GM19324 (cell line): ENCODE measurements at regions not wholly inside any gene's neighbourhood (a gene's known extent, or its start where the extent isn't known, plus 50 kb on each side); places are given as distances from the start of the nearest gene placed in this dataset.

Experiments used
- ATAC-seq: cut with Tn5 transposase; IDR thresholded peaks from one replicate; pipeline ENCODE4 v1.9.1; 2021; ENCODE audit warnings: mild to moderate bottlenecking, moderate library complexity; ENCODE audit not compliant: unreplicated experiment, low FRiP score

DNA sequence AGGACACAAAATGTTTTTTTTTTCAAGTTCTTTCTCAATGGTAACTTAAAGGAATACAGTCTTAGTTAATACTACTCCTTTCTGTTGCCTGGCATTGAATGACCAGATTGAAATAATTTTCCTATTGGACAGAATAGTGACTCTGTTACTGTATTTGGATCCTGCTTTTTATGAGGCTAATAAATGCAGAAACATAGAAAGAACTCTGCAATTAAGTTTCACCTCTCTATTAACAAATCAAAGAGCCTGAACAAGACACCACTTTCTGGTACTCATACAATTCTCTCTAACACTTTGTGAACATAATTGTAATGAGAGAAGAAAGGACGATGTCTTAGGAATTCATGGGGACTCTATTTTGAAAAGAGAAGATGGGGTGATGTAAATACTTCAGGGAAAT lies 308.4 kb upstream of the ROBO2 start:
- ATAC-seq = no peak

DNA sequence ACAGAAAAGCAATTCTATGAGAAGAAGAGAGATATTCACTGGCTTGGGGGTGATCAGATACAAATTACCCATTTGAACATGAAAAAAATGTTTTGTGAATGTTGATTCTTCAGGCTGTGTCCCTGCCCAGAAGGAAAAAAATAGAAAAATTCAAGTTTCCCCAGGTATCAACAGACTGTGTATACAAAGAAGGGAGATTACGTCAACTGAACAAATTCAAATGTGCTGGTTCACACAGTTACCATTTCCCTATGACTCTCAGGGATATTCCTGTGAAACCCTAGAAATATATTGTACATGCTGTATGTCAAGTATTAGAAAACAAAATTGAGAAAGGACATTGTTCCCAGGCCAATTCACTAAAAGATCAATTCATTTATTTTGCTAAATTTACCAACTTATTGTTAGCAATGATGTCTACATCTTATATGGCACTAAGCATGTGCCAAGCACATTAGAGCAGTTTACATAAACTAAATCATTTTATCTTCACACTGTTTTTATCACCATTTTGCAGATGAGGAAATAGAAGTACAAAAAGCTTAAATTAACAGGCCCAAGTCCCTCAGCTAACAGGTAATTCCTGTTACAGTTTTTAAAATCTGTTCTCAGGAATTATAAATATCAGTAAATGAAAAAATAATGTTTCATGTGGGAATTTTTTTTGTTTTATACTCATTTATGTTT lies 306.7 kb upstream of the ROBO2 start:
- no peak for ATAC-seq

DNA sequence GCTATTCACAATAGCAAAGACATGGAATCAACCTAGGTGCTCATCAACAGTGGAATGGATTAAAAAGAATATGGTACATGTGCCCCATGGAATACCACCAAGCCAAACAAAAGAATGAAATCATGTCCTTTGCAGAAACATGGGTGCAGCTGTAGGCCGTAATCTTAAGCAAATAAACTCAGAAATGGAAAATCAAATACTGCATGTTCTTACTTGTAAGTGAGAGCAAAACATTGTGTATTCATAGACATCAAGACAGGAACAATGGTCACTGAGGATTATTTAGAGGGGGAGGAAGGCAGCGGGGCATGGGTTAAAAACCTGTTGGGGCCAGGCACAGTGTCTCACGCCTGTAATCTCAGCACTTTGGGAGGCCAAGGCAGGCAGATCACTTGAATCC lies 304.7 kb upstream of the ROBO2 start:
- no peak for ATAC-seq

- ATAC-seq = no peak
Observed at GRCh38 chr3:76753599-76753998, 286.3 kb upstream of the ROBO2 start.

DNA sequence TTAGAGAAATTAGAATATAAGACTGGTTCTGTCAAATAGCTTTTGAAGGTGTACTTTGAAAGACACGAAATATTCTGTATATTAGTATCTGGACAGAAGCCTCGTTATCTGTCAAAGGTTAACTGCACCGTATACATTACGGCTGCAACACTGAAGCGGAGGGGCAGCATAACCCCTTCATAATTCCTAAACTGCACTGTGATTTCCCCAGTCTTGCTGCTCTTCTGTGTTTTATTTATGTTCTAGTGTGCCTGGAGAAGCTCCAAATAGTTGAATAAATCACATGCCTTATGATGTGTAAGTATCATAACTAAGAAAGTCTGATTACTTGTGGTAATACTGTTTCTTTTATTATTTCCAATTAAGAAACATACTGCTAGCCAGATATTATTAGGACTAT lies 285.7 kb upstream of the ROBO2 start:
- no peak for ATAC-seq

DNA sequence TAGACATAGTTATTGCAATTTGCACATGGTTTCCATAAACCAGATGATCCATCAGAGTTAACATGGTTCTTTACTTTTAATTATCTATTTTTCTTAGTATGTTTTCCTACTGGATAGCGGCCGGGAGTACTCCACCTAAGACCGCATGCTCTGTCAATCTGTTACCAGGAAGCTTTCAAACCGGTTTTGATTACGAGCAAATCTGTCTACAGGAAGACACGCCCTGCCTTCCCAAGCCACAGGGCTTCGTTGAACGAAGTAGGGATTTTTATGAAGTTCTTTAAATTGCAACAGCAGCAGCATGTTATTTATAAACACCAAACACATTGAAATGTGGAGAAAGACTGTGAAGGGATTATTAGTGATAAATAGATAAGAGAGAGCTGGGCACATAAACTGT lies 283.3 kb upstream of the ROBO2 start:
- ATAC-seq = no peak

- no peak for ATAC-seq
Observed at GRCh38 chr3:76760336-76760735, 279.6 kb upstream of the ROBO2 start.

DNA sequence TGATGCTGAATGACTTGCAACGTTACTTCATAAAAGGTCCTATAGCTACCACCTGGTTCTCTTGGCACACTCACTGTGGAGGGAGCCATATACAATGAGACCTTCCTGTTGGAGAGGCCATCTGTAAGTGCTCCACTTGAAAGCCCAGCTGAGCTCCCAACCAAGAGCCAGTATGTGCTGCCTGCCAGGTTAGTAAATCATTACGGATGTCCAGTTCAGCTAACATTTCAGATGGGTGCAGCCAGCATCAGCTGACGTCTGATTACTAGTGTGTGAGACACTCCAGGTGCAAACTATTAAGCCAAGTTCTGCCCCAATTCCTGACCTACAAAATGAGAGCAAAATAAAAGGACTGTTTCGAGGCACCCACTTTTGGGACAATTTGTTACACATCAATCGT lies 274.4 kb upstream of the ROBO2 start:
- ATAC-seq = no peak

GRCh38 chr3:76768912-76769311 lies 271.0 kb upstream of the ROBO2 start:
- ATAC-seq = no peak

GRCh38 chr3:76776927-76777326 lies 263.0 kb upstream of the ROBO2 start:
- ATAC-seq = no peak

GRCh38 chr3:76788206-76788605 lies 251.7 kb upstream of the ROBO2 start:
- no peak for ATAC-seq

GRCh38 chr3:76789237-76789636 lies 250.7 kb upstream of the ROBO2 start:
- no peak for ATAC-seq

DNA sequence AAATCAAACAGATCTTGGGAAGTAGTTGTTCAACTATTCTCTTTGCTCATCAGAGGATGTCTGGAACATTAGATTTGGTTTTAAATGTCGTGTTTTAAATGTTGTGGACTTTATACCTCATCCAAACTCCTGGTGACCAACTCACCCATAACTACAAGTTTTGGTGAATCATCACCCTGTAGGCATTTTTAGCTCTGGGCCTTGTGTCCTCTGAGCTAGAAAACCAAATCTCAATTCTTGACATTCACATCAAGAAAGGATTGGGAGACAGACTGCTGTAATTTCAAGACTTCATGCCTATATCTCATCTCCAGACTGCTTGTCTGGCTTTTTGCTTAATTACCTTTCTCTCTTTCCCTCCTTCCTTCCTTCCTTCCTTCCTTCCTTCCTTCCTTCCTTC lies 228.5 kb upstream of the ROBO2 start:
- no peak for ATAC-seq

DNA sequence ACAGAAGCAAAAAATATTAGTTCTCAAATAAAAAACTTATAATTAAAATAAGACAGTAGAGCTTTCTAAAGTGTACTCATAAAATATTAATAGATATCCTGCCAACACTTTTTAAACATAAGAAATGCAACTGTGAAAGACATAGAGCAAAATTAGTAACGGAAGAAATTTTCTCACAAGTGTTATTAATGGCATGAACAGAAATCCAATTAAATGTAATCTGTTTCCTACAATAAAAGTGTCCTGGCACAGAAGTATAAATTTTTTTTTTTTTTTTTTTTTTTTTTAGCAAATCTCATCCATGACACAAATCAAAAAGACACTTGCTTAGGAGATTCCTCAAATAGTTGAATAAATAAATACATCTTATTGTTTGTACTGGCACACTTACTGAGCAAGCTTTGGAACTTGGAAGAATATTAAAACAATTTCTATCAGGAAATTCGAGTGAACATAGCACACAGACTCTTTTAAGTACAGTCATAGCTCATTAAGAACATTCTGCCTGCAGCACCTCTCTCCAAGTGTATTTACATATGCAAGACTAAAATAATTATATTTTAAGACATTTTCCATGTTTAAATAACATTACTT lies 227.2 kb upstream of the ROBO2 start:
- ATAC-seq = no peak

DNA sequence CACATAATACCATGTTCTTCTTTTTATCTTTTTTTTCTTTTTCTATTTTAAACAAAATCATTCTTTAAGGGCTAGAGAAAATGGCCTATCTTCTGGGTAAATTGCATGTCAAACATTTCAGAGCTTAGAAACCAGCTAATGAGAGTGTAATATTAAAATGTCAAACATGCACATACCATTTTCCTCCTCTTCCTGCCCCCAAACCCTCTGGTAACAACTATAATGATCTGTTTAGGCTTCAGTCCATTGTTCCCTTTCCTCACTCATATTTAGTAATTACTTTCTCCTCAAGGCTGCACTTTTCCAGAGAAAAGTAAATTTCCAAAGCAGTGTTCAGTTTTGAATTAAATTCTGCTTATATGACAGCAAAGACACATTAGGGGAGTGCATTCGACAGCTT lies 224.3 kb upstream of the ROBO2 start:
- ATAC-seq = no peak

DNA sequence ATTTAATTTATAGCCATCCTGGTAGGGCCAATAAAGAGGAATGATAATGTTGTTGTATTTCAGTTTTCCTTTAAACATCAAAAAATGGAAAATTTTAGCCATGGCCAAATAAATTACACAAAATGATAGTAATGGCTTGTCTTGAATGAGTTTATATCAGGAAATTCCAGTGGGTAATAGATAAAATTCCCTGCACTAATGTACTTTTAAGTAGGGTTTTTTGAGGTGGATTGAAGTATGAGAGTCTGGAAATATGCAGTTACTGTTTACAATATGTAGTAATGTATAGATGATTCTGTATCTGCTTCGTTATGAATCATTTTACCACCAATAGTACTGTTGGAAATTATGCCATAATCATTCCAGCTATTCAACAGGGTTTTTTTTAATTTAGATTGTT lies 219.4 kb upstream of the ROBO2 start:
- ATAC-seq = no peak

GRCh38 chr3:76824658-76825240 lies 215.2 kb upstream of the ROBO2 start:
- ATAC-seq = no peak

- ATAC-seq = no peak
Observed at GRCh38 chr3:76826861-76827260, 213.0 kb upstream of the ROBO2 start.

- ATAC-seq = no peak
Observed at GRCh38 chr3:76827701-76828226, 212.1 kb upstream of the ROBO2 start.

- no peak for ATAC-seq
Observed at GRCh38 chr3:76834657-76835056, 205.2 kb upstream of the ROBO2 start.

DNA sequence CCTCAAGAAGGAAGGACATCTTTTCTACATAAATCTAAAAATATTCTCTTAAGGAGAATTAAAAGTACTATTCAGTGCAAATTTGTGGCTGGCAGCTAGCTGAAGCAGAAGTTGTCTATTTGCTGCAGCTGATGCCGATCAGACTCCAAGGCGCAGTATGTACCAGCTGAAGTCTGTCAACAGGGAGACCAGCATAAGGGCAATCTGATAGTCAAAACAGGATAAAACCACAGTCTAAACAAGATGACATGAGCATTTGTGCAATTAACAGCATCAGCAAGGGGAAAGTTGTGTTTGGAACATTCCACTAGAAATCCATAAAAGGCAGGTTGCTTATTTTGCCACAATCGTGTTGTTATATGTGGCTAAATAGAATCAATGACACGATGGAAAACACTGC lies 198.2 kb upstream of the ROBO2 start:
- ATAC-seq = no peak

DNA sequence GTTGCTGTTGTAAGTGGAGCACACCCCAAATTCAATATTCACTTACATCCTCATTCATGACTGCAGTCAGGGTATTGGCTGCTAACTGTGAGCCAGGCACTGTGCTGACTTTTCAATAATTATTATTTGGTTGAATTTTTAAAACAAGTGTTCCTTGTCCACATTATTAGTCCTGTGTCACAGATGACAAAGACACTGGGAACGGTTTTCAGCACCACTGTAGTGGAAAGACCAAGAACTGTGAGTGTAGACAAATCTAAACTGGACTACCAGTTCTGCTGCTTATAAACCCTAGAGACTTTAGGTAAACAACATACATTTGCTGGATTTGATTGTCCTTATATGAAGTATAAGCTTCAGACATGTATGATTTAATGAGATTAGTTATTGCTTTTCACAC lies 197.7 kb upstream of the ROBO2 start:
- no peak for ATAC-seq
